Neural cell (in vitro differentiated cells): ENCODE measurements at regions not wholly inside any gene's neighbourhood (a gene's known extent, or its start where the extent isn't known, plus 50 kb on each side); places are given as distances from the start of the nearest gene placed in this dataset.

ENCODE experiments used
- H2AFZ ChIP-seq: fragments of 200-600, 300-800 bp; sonication (generic), shearing (Covaris generic); 2 replicates; pipeline ENCODE4 v1.6.0; 2014; ENCODE audit warnings: low read depth, mild to moderate bottlenecking, antibody characterized with exemption, low read length, moderate library complexity
- H3F3A ChIP-seq: fragments of 200-600 bp; shearing (Covaris generic); 2 replicates; pipeline ENCODE4 v1.6.1; 2016; ENCODE audit warnings: mild to moderate bottlenecking, moderate library complexity, mixed read lengths, antibody characterized with exemption, low read length; ENCODE audit not compliant: insufficient read depth, poor library complexity, severe bottlenecking
- H3K27ac ChIP-seq: fragments of 200-600, 300-800 bp; sonication (generic), shearing (Covaris generic); 2 replicates; pipeline ENCODE4 v1.5.1; 2014; ENCODE audit warnings: mild to moderate bottlenecking, low read length, moderate library complexity
- H3K27me3 ChIP-seq: fragments of 300-800, 200-600 bp; sonication (generic), shearing (Covaris generic); 2 replicates; pipeline ENCODE4 v1.6.0; 2014; ENCODE audit warnings: mild to moderate bottlenecking, low read depth, low read length, moderate library complexity; ENCODE audit not compliant: insufficient read depth
- H3K36me3 ChIP-seq: fragments of 300-800, 200-600 bp; sonication (generic), shearing (Covaris generic); 2 replicates; pipeline ENCODE4 v1.5.1; 2014; ENCODE audit warnings: mild to moderate bottlenecking, antibody characterized with exemption, low read length, moderate library complexity; ENCODE audit not compliant: insufficient read depth
- H3K4me2 ChIP-seq: fragments of 300-800, 200-600 bp; sonication (generic), shearing (Covaris generic); 2 replicates; pipeline ENCODE4 v1.6.0; 2014; ENCODE audit warnings: mild to moderate bottlenecking, low read length
- H3K4me3 ChIP-seq: fragments of 300-800, 200-600 bp; sonication (generic), shearing (Covaris generic); 2 replicates; pipeline ENCODE4 v1.5.1; 2014; ENCODE audit warnings: mild to moderate bottlenecking, low read length, moderate library complexity
- H3K79me2 ChIP-seq: fragments of 200-600 bp; shearing (Covaris generic); replicated peaks from 2 replicates; pipeline ENCODE4 v1.6.0; 2014; ENCODE audit warnings: mild to moderate bottlenecking, low read length, moderate library complexity; ENCODE audit not compliant: insufficient read depth
- H3K9ac ChIP-seq: fragments of 300-800, 200-600 bp; sonication (generic), shearing (Covaris generic); 2 replicates; pipeline ENCODE4 v1.6.1; 2016; ENCODE audit warnings: mild to moderate bottlenecking, low read length, mixed read lengths
- H3K9me2 ChIP-seq: fragments of 200-600 bp; shearing (Covaris generic); 2 replicates; pipeline ENCODE4 v1.6.1; 2016; ENCODE audit warnings: mild to moderate bottlenecking, low read length, mixed read lengths; ENCODE audit not compliant: insufficient read depth
- H3K9me3 ChIP-seq: fragments of 200-600, 300-800 bp; sonication (generic), shearing (Covaris generic); 2 replicates; pipeline ENCODE4 v1.6.1; 2016; ENCODE audit warnings: mild to moderate bottlenecking, mixed run types, low read length, moderate library complexity, mixed read lengths
- H4K20me1 ChIP-seq: fragments of 200-600 bp; shearing (Covaris generic); 2 replicates; pipeline ENCODE4 v1.6.1; 2016; ENCODE audit warnings: mild to moderate bottlenecking, mixed run types; ENCODE audit not compliant: insufficient read depth
- CTCF ChIP-seq: fragments of 450-650 bp; IDR thresholded peaks from 2 replicates; pipeline ENCODE4 v1.5.1; 2014; ENCODE audit warnings: antibody characterized with exemption, mild to moderate bottlenecking, moderate library complexity; ENCODE audit not compliant: poor library complexity, severe bottlenecking
- EP300 ChIP-seq: fragments of 450-650 bp; conservative IDR thresholded peaks from 2 replicates; pipeline ENCODE4 v1.6.1; 2014; ENCODE audit warnings: antibody characterized with exemption, mild to moderate bottlenecking, moderate library complexity; ENCODE audit not compliant: poor library complexity, severe bottlenecking
- EZH2 ChIP-seq: fragments of 200-600, 300-800 bp; shearing (Covaris generic), sonication (generic); IDR thresholded peaks from 2 replicates; pipeline ENCODE4 v1.6.1; 2014; ENCODE audit warnings: antibody characterized with exemption, low read length, borderline replicate concordance, mild to moderate bottlenecking; ENCODE audit not compliant: insufficient read depth, poor library complexity, severe bottlenecking
- MXI1 ChIP-seq: fragments of 450-650 bp; conservative IDR thresholded peaks from 2 replicates; pipeline ENCODE4 v1.6.1; 2014; ENCODE audit warnings: antibody characterized with exemption, mild to moderate bottlenecking; ENCODE audit not compliant: poor library complexity, severe bottlenecking
- POLR2AphosphoS5 ChIP-seq: IDR thresholded peaks from 2 replicates; pipeline ENCODE4 v1.6.1; 2012
- RAD21 ChIP-seq: fragments of 450-650 bp; conservative IDR thresholded peaks from 2 replicates; pipeline ENCODE4 v1.6.1; 2014; ENCODE audit warnings: antibody characterized with exemption, mild to moderate bottlenecking, moderate library complexity
- REST ChIP-seq: IDR thresholded peaks from 2 replicates; pipeline ENCODE4 v1.6.1; 2012; ENCODE audit warnings: borderline replicate concordance
- SMC3 ChIP-seq: fragments of 450-650 bp; conservative IDR thresholded peaks from 2 replicates; pipeline ENCODE4 v1.6.1; 2014; ENCODE audit warnings: antibody characterized with exemption, mild to moderate bottlenecking, moderate library complexity; ENCODE audit not compliant: poor library complexity
- TAF1 ChIP-seq: IDR thresholded peaks from 2 replicates; pipeline ENCODE4 v1.6.1; 2012; ENCODE audit warnings: low read depth

- Histone ChIP-seq H3K4me2 (no peak overlapping the region), H4K20me1 (no peaks in the 10 kb centered on the region), H3K36me3 (no peaks in the 10 kb centered on the region), H3F3A (no peaks in the 10 kb centered on the region), H3K27ac (no peak overlapping the region), H2AFZ (no peak overlapping the region), H3K9me3 (no peaks in the 10 kb centered on the region), H3K27me3 (no peaks in the 10 kb centered on the region), H3K9me2 (no peaks in the 10 kb centered on the region), H3K79me2 (no peaks in the 10 kb centered on the region), H3K4me3 (no peak overlapping the region), H3K9ac (no peak overlapping the region)
- TF ChIP-seq MXI1 (no peak), EP300 (no peak), EZH2 (no peak), REST (no peak), CTCF (no peak), TAF1 (no peak), RAD21 (no peak), SMC3 (no peak), POLR2AphosphoS5 (no peak)
Measured at GRCh38 chr11:15374418-15374817, 259.7 kb downstream of the INSC start.

GRCh38 chr11:15378941-15379340 lies 264.2 kb downstream of the INSC start:
- Histone ChIP-seq H3K36me3 (no peaks in the 10 kb centered on the region), H3K4me3 (no peak overlapping the region), H3K27me3 (no peaks in the 10 kb centered on the region), H3K79me2 (no peaks in the 10 kb centered on the region), H3K9me3 (no peaks in the 10 kb centered on the region), H3K4me2 (no peak overlapping the region), H3K9me2 (no peaks in the 10 kb centered on the region), H4K20me1 (no peaks in the 10 kb centered on the region), H3F3A (no peaks in the 10 kb centered on the region), H3K9ac (no peak overlapping the region), H2AFZ (no peak overlapping the region), H3K27ac (no peak overlapping the region)
- no peak for TF ChIP-seq MXI1
- TF ChIP-seq CTCF = no peak
- TF ChIP-seq POLR2AphosphoS5 = no peak
- TF ChIP-seq RAD21 = no peak
- no peak for TF ChIP-seq REST
- no peak for TF ChIP-seq TAF1
- TF ChIP-seq EZH2 = no peak
- TF ChIP-seq EP300 = no peak
- TF ChIP-seq SMC3 = no peak
